Glomerular visceral epithelial cell (primary cell): ENCODE measurements at regions not wholly inside any gene's neighbourhood (a gene's known extent, or its start where the extent isn't known, plus 50 kb on each side); places are given as distances from the start of the nearest gene placed in this dataset.

Experiments
- DNase-seq: peaks from one replicate; pipeline ENCODE4 v3.0.0-alpha.2; 2016; ENCODE audit errors: extremely low spot score

- no peak for DNase-seq
Measured at GRCh38 chr7:41578700-41579099, 124.2 kb downstream of the INHBA start.

GRCh38 chr7:41576166-41576565, 126.7 kb downstream of the INHBA start:
- no peak for DNase-seq

- no peak for DNase-seq
Measured at GRCh38 chr7:41574377-41574776, 128.5 kb downstream of the INHBA start.

DNA sequence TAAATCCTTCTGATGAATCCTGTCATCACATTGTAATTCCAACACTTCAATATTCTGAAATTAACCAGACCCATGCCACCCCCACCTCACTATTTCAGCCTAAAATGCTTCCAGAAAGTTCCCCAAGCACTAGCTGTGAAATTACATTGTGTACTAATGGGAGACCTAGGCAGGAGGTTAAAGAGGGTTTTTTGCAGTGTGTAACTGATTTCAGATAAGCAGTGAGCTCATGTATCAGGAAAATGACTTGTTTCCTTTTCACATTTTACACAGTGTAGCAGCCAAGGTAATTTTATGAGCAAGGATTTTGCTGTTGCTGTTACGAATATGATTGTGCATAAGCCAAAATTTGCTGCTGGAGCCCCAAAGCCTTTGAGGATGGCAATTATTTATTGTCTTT, 129.0 kb downstream of the INHBA start:
- DNase-seq: no peak

- no peak for DNase-seq
Measured at GRCh38 chr7:41573443-41573842, 129.4 kb downstream of the INHBA start.

GRCh38 chr7:41573015-41573414, 129.9 kb downstream of the INHBA start:
- peak; percentile 26 for DNase-seq

DNA sequence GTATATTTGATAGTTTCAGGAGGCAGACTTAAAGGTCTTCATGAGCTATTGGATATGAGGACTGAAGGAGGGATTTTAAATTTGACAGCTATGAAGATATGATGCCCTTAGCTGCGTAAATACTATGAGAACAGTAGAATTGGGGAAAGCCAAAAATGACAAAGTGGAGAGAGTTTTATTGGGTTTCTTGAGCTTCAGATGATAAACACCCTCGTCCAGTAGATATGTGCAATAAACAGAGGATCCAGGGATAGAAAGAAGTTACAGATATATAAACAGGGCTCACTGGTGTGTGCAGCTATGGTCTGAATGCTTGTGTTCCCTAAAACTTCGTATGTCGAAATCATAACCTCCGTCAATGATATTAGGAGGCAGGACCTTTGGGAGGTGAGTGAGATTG, 131.3 kb downstream of the INHBA start:
- no peak for DNase-seq

- no peak for DNase-seq
Measured at GRCh38 chr7:41570766-41571165, 132.1 kb downstream of the INHBA start.

- DNase-seq: no peak
Measured at GRCh38 chr7:41568135-41568534, 134.8 kb downstream of the INHBA start.

DNA sequence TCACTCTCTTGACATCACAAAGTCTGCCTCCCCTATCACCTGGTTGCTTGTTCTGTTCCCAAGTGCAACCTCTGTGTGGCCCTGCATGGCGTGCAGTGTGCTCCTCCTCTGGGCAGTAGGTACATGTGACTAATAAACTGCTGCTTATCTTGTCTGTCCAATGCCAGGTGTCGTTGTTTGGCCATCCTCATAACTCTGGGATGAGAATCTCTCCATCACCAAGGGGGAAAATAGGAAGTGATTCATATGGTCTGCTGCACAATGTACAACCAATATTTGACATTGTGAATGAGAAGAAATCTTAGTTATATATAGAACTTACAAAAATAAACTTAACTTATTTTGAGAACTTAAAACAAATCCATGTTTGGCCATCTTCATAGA, 135.2 kb downstream of the INHBA start:
- no peak for DNase-seq

GRCh38 chr7:41567031-41567730, 135.7 kb downstream of the INHBA start:
- no peak for DNase-seq

- no peak for DNase-seq
Measured at GRCh38 chr7:41566581-41566980, 136.3 kb downstream of the INHBA start.

GRCh38 chr7:41565655-41566054, 137.2 kb downstream of the INHBA start:
- no peak for DNase-seq

- DNase-seq: no peak
Measured at GRCh38 chr7:41559426-41559825, 143.5 kb downstream of the INHBA start.

DNA sequence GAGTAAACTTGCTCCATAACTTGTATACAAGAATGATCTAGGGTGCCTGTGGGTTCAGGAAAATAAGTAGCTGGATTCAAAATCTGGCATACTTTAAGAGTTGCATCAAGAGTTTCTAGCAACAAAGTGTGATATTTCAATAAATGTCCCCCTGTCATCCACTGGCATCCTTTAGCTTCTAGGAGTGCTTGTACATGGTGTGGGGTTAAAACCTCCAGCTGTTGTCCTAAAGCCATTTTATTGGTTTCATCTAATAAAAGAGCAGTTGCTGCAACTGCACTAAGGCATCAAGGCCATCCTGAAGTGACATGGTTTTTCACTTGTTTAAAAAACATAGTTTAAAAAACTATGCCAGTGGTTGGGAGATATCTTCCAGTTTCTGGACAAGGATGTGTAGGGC, 148.4 kb downstream of the INHBA start:
- DNase-seq: no peak

DNA sequence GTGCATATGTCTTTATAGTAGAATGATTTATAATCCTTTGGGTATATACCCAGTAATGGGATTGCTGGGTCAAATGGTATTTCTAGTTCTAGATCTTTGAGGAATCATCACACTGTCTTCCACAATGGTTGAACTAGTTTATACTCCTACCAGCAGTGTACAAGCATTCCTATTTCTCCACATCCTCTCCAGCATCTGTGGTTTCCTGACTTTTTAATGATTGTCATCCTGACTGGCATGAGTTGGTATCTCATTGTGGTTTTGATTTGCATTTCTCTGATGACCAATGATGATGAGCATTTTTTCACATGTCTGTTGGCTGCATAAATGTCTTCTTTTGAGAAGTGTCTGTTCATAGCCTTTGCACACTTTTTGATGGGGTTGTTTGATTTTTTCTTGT, 152.8 kb downstream of the INHBA start:
- DNase-seq: peak; percentile 39

- no peak for DNase-seq
Measured at GRCh38 chr7:41544241-41544640, 158.6 kb downstream of the INHBA start.

- DNase-seq: no peak
Measured at GRCh38 chr7:41540601-41541000, 162.3 kb downstream of the INHBA start.

DNA sequence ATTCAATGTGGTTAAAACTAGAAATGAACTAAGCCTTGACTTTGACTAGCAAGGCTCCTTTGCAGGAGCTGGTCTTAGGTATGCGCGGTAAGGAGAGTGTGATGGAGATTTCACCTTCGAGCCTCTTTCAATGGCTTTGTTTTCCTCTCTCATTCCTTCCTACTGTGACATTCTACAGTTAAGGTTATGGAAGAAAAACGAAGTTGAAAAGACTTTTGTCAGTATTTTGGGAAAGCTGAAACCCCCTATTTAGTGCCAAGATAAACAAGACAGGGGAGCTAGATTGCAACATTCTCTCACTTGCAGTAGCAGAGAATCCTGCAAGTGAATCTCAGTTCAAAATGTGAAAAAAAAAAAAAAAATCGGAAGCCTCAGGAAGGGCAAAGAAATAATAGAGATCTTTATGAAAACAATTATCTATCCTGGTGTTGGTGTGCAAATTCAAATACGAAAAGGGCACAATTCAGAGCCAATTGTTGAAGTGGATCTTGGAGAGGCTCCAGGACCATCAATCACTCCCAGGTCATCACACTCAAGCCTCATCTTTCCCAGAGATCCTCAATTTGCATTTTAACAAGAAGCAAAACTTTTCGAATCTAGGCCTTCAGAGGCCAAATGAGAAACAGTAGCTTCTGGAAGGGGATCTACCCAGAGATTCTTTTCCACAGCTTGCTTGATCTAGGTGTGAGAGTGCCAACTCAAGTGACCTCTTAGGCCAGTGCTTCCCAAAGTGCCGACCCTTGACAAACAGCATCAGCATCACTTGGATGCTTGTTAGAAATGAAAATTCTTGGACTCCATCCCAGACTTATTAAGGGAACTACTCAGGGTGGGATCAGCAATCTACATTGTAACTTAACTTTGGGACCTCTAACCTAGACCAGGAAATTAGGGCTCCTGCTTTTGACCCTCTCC, 163.8 kb downstream of the INHBA start:
- no peak for DNase-seq

GRCh38 chr7:41536873-41537665, 165.8 kb downstream of the INHBA start:
- DNase-seq: no peak

DNA sequence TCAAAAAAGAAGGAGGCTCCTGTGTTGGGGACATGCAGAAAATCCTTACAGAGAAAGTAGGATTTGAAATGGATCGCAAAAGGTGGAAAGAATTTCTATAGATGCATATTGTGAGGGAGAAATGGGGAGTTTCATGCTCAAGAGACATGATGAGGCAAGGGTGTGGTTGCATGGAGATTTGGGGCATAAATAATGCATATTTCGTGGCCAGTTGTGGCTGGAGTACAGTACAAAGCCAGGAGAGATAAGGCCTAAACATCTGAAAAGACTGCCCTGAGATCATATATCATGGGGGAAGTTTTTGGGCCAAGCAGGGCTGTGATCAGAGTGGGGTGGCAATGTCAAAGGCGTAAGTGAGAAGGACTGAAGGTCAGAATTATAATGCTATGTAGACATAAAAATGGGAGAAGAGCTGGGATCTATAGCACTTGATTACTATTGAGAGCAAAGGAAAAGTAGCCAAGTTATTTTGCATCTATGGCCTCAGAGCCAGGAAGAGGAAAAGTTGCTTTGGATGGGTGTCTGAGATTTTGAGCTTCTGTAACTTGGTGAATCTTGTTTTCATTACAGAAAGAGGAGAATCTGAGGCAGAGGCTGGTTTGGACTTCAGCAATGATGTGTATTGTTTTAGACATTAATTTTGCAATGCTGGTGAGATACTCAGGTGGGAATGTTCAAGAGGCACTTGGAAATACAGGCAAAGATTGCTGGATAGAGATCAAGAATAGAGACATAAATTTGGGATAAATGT, 166.6 kb downstream of the INHBA start:
- no peak for DNase-seq

DNA sequence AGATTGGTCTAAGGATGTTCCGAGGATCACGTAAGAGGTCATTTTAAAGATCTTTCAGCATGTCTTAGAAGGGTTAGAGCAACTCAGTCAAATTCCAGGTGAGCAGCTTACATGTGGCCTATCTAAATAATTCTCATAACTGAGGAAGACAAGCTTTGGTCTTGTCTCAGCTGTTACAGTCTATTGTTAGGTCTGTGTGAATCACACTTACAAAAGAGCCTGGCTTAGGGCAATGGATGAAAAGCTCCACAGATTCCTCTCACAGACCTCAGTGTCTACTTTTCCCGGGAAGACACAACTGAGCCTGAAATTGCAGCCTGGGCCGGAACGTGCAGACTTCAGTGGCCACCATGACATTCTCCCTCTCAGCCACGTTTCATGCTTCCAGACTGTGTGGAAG, 173.1 kb downstream of the INHBA start:
- DNase-seq: no peak
